Activated CD8-positive, alpha-beta T cell treated with anti-CD3 and anti-CD28 coated beads, Interleukin-2, amount 10 ng/mL, durations not matched to agents 7 days and 5 days (primary cell): ENCODE measurements at regions not wholly inside any gene's neighbourhood (a gene's known extent, or its start where the extent isn't known, plus 50 kb on each side); places are given as distances from the start of the nearest gene placed in this dataset.

Experiments used
- ATAC-seq: fragments of 150-1000 bp; cut with Tn5 transposase; one replicate; pipeline ENCODE4 v1.10.0; 2021; ENCODE audit warnings: moderate library complexity
- CTCF ChIA-PET: fragments of 350-600 bp; sonication (Branson Sonifier 250); formaldehyde crosslinking; loops from one replicate; lab custom pipeline; 2021; ENCODE audit warnings: antibody characterized with exemption; lab: Charles Lee
- POLR2A ChIA-PET: fragments of 350-600 bp; sonication (Branson Sonifier 250); formaldehyde crosslinking; loops from one replicate; lab custom pipeline; 2021; ENCODE audit warnings: antibody characterized with exemption; lab: Charles Lee
- DNase-seq: peaks from one replicate; pipeline ENCODE4 v3.0.0-alpha.2; 2020
- H3K27ac Mint-ChIP-seq: one replicate; pipeline ENCODE4 v1.8.0; 2021; ENCODE audit warnings: mild to moderate bottlenecking, mixed read lengths
- H3K27me3 Mint-ChIP-seq: one replicate; pipeline ENCODE4 v1.8.0; 2021; ENCODE audit warnings: low read depth, mixed read lengths
- H3K36me3 Mint-ChIP-seq: one replicate; pipeline ENCODE4 v1.8.0; 2021; ENCODE audit warnings: low read depth, mixed read lengths
- H3K4me1 Mint-ChIP-seq: one replicate; pipeline ENCODE4 v1.8.0; 2021; ENCODE audit warnings: low read depth, mixed read lengths
- H3K4me3 Mint-ChIP-seq: one replicate; pipeline ENCODE4 v1.8.0; 2021; ENCODE audit warnings: mild to moderate bottlenecking, mixed read lengths
- H3K9me3 Mint-ChIP-seq: one replicate; pipeline ENCODE4 v1.8.0; 2022; ENCODE audit warnings: mixed read lengths; ENCODE audit not compliant: insufficient read depth

- ChIA-PET CTCF (no interaction called here), POLR2A (no interaction called here)
- no peak for DNase-seq
- H3K27me3 Mint-ChIP-seq = no peaks in the 10 kb centered on the region
- H3K4me3 Mint-ChIP-seq = no peak overlapping the region
- H3K9me3 Mint-ChIP-seq = no peaks in the 10 kb centered on the region
- H3K4me1 Mint-ChIP-seq = no peaks in the 10 kb centered on the region
- H3K27ac Mint-ChIP-seq = no peak overlapping the region
- no peaks in the 10 kb centered on the region for H3K36me3 Mint-ChIP-seq
- ATAC-seq = no peak
Observed at GRCh38 chr3:191070762-191071403, 128.2 kb upstream of the OSTN start.

GRCh38 chr3:191070201-191070600 is 128.8 kb upstream of the OSTN start:
- ATAC-seq = no peak
- H3K27ac Mint-ChIP-seq = no peak overlapping the region

GRCh38 chr3:191068946-191069813 is 129.9 kb upstream of the OSTN start:
- H3K4me1 Mint-ChIP-seq = no peaks in the 10 kb centered on the region
- no peaks in the 10 kb centered on the region for H3K9me3 Mint-ChIP-seq
- ChIA-PET CTCF (no interaction called here), POLR2A (no interaction called here)
- no peak for ATAC-seq
- no peak overlapping the region for H3K27ac Mint-ChIP-seq
- no peak for DNase-seq
- no peaks in the 10 kb centered on the region for H3K27me3 Mint-ChIP-seq
- H3K4me3 Mint-ChIP-seq = no peak overlapping the region
- no peaks in the 10 kb centered on the region for H3K36me3 Mint-ChIP-seq

More at GRCh38 chr3:191070201-191070600, 128.8 kb upstream of the OSTN start:
- H3K9me3 Mint-ChIP-seq = no peaks in the 10 kb centered on the region
- DNase-seq = no peak
- no peak overlapping the region for H3K4me3 Mint-ChIP-seq
- no peaks in the 10 kb centered on the region for H3K27me3 Mint-ChIP-seq
- ChIA-PET POLR2A (no interaction called here), CTCF (no interaction called here)
- no peaks in the 10 kb centered on the region for H3K36me3 Mint-ChIP-seq
- no peaks in the 10 kb centered on the region for H3K4me1 Mint-ChIP-seq

- Mint-ChIP-seq H3K4me1 (no peaks in the 10 kb centered on the region), H3K27ac (no peak overlapping the region), H3K4me3 (no peak overlapping the region), H3K36me3 (no peaks in the 10 kb centered on the region), H3K27me3 (no peaks in the 10 kb centered on the region), H3K9me3 (no peaks in the 10 kb centered on the region)
- DNase-seq (no peak), ATAC-seq (no peak)
- ChIA-PET CTCF (no interaction called here), POLR2A (no interaction called here)
Observed at GRCh38 chr3:191066669-191067068, 132.4 kb upstream of the OSTN start.

- Mint-ChIP-seq H3K27me3 (no peaks in the 10 kb centered on the region), H3K9me3 (no peaks in the 10 kb centered on the region), H3K4me1 (no peaks in the 10 kb centered on the region), H3K27ac (no peak overlapping the region), H3K4me3 (no peak overlapping the region), H3K36me3 (no peaks in the 10 kb centered on the region)
- ATAC-seq (no peak), DNase-seq (no peak)
- ChIA-PET CTCF (no interaction called here), POLR2A (no interaction called here)
Observed at GRCh38 chr3:191065181-191065805, 133.7 kb upstream of the OSTN start.

GRCh38 chr3:191051037-191051436 is 148.0 kb upstream of the OSTN start:
- no peak overlapping the region for H3K4me3 Mint-ChIP-seq
- ATAC-seq = no peak
- no peak overlapping the region for H3K27ac Mint-ChIP-seq
- H3K27me3 Mint-ChIP-seq = no peaks in the 10 kb centered on the region
- ChIA-PET CTCF (interaction anchor here (0.8 to 1.2 kb wide), 6 partner anchors 166 to 1090 kb away, joined by 3 to 6 read pairs (median 3); no protein-coding TSS in a partner anchor), POLR2A (no interaction called here)
- DNase-seq = no peak
- no peaks in the 10 kb centered on the region for H3K4me1 Mint-ChIP-seq
- no peaks in the 10 kb centered on the region for H3K36me3 Mint-ChIP-seq
- H3K9me3 Mint-ChIP-seq = no peaks in the 10 kb centered on the region

GRCh38 chr3:191047930-191048329 is 151.1 kb upstream of the OSTN start:
- Mint-ChIP-seq H3K27ac (no peak overlapping the region), H3K4me1 (no peaks in the 10 kb centered on the region), H3K4me3 (no peak overlapping the region), H3K27me3 (no peaks in the 10 kb centered on the region), H3K9me3 (no peaks in the 10 kb centered on the region), H3K36me3 (no peaks in the 10 kb centered on the region)
- ATAC-seq (no peak), DNase-seq (no peak)
- CTCF ChIA-PET = no interaction called here
- POLR2A ChIA-PET = no interaction called here

- Mint-ChIP-seq H3K27me3 (no peaks in the 10 kb centered on the region), H3K27ac (no peak overlapping the region), H3K36me3 (no peaks in the 10 kb centered on the region), H3K4me3 (no peak overlapping the region), H3K4me1 (no peaks in the 10 kb centered on the region), H3K9me3 (no peaks in the 10 kb centered on the region)
- DNase-seq (no peak), ATAC-seq (no peak)
- CTCF ChIA-PET = no interaction called here
- POLR2A ChIA-PET = no interaction called here
Observed at GRCh38 chr3:191030929-191031328, 168.1 kb upstream of the OSTN start.

GRCh38 chr3:191030491-191030890 is 168.0 kb upstream of the GMNC start:
- no peaks in the 10 kb centered on the region for H3K4me1 Mint-ChIP-seq

GRCh38 chr3:191026746-191027145 is 164.3 kb upstream of the GMNC start:
- Mint-ChIP-seq H3K36me3 (no peaks in the 10 kb centered on the region), H3K4me3 (no peak overlapping the region), H3K9me3 (no peaks in the 10 kb centered on the region), H3K4me1 (no peaks in the 10 kb centered on the region), H3K27ac (no peak overlapping the region), H3K27me3 (no peaks in the 10 kb centered on the region)
- no peak for DNase-seq
- CTCF ChIA-PET = no interaction called here
- POLR2A ChIA-PET = no interaction called here
- no peak for ATAC-seq

More at GRCh38 chr3:191030491-191030890, 168.0 kb upstream of the GMNC start:
- H3K36me3 Mint-ChIP-seq = no peaks in the 10 kb centered on the region
- POLR2A ChIA-PET = no interaction called here
- CTCF ChIA-PET = no interaction called here
- H3K9me3 Mint-ChIP-seq = no peaks in the 10 kb centered on the region
- no peak for ATAC-seq
- H3K27ac Mint-ChIP-seq = no peak overlapping the region
- no peak overlapping the region for H3K4me3 Mint-ChIP-seq
- DNase-seq = no peak
- no peaks in the 10 kb centered on the region for H3K27me3 Mint-ChIP-seq

GRCh38 chr3:191020730-191021396 is 158.4 kb upstream of the GMNC start:
- no peak for DNase-seq
- Mint-ChIP-seq H3K27ac (no peak overlapping the region), H3K4me3 (no peak overlapping the region), H3K4me1 (no peaks in the 10 kb centered on the region), H3K36me3 (no peaks in the 10 kb centered on the region), H3K27me3 (no peaks in the 10 kb centered on the region), H3K9me3 (no peaks in the 10 kb centered on the region)
- ATAC-seq = no peak
- ChIA-PET POLR2A (no interaction called here), CTCF (no interaction called here)

GRCh38 chr3:191019855-191020254 is 157.4 kb upstream of the GMNC start:
- Mint-ChIP-seq H3K27ac (no peak overlapping the region), H3K4me3 (no peak overlapping the region), H3K27me3 (no peaks in the 10 kb centered on the region), H3K36me3 (no peaks in the 10 kb centered on the region), H3K4me1 (no peaks in the 10 kb centered on the region), H3K9me3 (no peaks in the 10 kb centered on the region)
- CTCF ChIA-PET = no interaction called here
- no peak for ATAC-seq
- POLR2A ChIA-PET = no interaction called here
- DNase-seq = no peak
